Suprapubic skin (tissue), 3 donors: ENCODE measurements at regions not wholly inside any gene's neighbourhood (a gene's known extent, or its start where the extent isn't known, plus 50 kb on each side); places are given as distances from the start of the nearest gene placed in this dataset.

Experiments
- CTCF ChIP-seq, 2 donors: fragments of 200-600 bp in 1 of 2; fragments of 450-650 bp in 1 of 2; sonication (generic) in 1 of 2; IDR thresholded peaks; one replicate each; pipeline ENCODE4 v1.5.1; 2016 to 2019; ENCODE audit warnings: antibody characterized with exemption in 2 of 2, mild to moderate bottlenecking in 1 of 2, moderate library complexity in 1 of 2
- EP300 ChIP-seq: sonication (generic); formaldehyde crosslinking; IDR thresholded peaks from one replicate; pipeline ENCODE4 v1.6.1; 2017; ENCODE audit warnings: antibody characterized with exemption

- TF ChIP-seq CTCF (IDR thresholded peaks at IDR 0.05) (no peak), EP300 (no peak)
Observed at GRCh38 chrY:7932424-7932823, 1020.9 kb upstream of the AMELY start.
